ENCODE measurements at regions not wholly inside any gene's neighbourhood (a gene's known extent, or its start where the extent isn't known, plus 50 kb on each side); places are given as distances from the start of the nearest gene placed in this dataset.

GRCh38 chr10:61061923-61062504 lies 118.0 kb upstream of the RHOBTB1 start:
- DNase-seq (ENCODE audit: low read depth), result no peak
- no peak for TF ChIP-seq CTCF (conservative IDR thresholded peaks at IDR 0.05; ENCODE audit: low read depth, low read length)
- H3K4me3 ChIP-seq (ENCODE audit: low read depth, low read length), result no peak overlapping the region

- no peak for DNase-seq (ENCODE audit: low read depth)
- no peak overlapping the region for H3K4me3 ChIP-seq (ENCODE audit: low read depth, low read length)
- no peak for TF ChIP-seq CTCF (conservative IDR thresholded peaks at IDR 0.05; ENCODE audit: low read depth, low read length)
Measured at GRCh38 chr10:61059636-61060035, 115.7 kb upstream of the RHOBTB1 start.

GRCh38 chr10:61052469-61053205 lies 108.7 kb upstream of the RHOBTB1 start:
- no peak for DNase-seq (ENCODE audit: low read depth)
- no peak overlapping the region for H3K4me3 ChIP-seq (ENCODE audit: low read depth, low read length)
- no peak for TF ChIP-seq CTCF (conservative IDR thresholded peaks at IDR 0.05; ENCODE audit: low read depth, low read length)

GRCh38 chr10:61051344-61051743 lies 107.4 kb upstream of the RHOBTB1 start:
- no peak for DNase-seq (ENCODE audit: low read depth)
- TF ChIP-seq CTCF (conservative IDR thresholded peaks at IDR 0.05; ENCODE audit: low read depth, low read length), result no peak
- H3K4me3 ChIP-seq (ENCODE audit: low read depth, low read length), result no peak overlapping the region

- no peak overlapping the region for H3K4me3 ChIP-seq (ENCODE audit: low read depth, low read length)
- TF ChIP-seq CTCF (conservative IDR thresholded peaks at IDR 0.05; ENCODE audit: low read depth, low read length), result no peak
- no peak for DNase-seq (ENCODE audit: low read depth)
Measured at GRCh38 chr10:61050120-61050745, 106.2 kb upstream of the RHOBTB1 start.

- no peak overlapping the region for H3K4me3 ChIP-seq (ENCODE audit: low read depth, low read length)
- no peak for DNase-seq (ENCODE audit: low read depth)
- TF ChIP-seq CTCF (conservative IDR thresholded peaks at IDR 0.05; ENCODE audit: low read depth, low read length), result no peak
Measured at GRCh38 chr10:61049386-61049785, 105.4 kb upstream of the RHOBTB1 start.
